HG02840 (cell line): ENCODE measurements at regions not wholly inside any gene's neighbourhood (a gene's known extent, or its start where the extent isn't known, plus 50 kb on each side); places are given as distances from the start of the nearest gene placed in this dataset.

ENCODE experiments used
- ATAC-seq: cut with Tn5 transposase; IDR thresholded peaks from one replicate; pipeline ENCODE4 v1.9.1; 2021; ENCODE audit warnings: mild to moderate bottlenecking, moderate library complexity, moderate number of reproducible peaks; ENCODE audit not compliant: unreplicated experiment, low FRiP score

DNA sequence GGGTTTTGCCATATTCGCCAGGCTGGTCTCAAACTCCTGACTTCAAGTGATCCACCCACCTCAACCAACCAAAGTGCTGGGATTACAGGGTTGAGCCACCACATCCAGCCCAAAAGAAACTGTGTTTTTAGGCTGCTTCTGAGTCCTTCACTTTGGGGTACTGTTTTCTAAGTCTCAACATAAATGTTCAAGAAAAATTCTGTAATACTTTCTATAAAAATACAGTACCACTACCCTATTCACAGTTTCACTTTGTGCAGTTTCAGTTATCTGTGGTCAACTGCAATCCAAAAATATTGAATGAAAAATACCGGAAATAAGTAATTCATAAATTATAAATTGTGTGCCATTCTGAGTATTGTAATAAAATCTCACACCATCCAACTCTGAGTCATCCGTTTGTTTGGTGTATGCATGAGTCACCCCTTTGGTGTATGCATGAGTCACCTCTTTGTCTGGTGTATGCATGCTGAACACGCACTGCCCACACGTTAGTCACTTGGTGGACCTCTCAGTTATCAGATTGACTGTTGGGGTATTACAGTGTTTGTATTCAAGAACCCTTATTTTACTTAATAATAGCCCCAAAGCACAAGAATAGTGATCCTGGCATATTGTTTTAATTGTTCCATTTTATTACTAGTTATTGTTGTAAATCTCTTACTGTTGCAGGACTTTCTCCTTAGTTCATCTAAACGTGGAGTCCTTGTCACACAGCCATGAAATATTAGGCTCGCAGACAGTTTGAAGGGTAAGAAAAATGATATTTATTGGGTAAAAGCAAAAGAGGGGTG, 190.2 kb downstream of the FSCB start:
- no peak for ATAC-seq

DNA sequence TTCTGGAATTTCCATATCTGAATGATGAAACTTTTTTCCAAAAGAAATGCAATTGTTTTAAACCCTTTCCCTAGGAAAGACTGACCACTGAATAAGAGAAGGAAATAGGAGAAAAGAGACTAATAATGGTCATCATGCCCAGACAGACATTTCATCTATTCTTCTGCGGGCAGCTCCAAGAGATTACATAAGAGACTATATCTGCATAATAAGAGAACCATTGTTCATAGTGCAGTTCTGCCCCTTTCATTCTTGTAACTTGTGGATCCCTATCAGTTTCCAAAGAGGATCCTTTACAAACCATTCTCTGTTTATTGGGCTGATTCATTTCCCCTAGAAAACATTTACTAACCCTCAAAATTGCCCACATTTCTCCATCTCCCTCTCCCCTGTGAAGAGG, 197.8 kb downstream of the FSCB start:
- no peak for ATAC-seq

DNA sequence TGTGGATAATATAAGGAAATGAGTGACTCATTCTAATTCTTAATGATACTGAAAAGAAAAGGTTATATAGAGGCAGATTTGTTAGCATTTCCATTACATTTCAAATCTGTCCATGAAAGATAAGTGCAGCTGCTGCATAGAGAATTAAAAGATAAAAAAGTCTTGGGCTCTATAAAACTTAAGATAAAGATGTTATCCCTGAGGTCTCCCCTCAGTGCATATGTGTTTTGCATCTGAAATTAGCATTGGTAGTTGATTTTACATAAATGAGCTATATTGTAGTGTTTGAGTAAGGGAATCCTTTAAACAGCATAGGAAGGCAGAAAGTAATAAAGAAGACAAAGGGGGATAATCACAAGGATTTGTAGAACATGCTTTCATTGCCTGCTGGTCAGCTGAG, 206.2 kb downstream of the FSCB start:
- no peak for ATAC-seq

DNA sequence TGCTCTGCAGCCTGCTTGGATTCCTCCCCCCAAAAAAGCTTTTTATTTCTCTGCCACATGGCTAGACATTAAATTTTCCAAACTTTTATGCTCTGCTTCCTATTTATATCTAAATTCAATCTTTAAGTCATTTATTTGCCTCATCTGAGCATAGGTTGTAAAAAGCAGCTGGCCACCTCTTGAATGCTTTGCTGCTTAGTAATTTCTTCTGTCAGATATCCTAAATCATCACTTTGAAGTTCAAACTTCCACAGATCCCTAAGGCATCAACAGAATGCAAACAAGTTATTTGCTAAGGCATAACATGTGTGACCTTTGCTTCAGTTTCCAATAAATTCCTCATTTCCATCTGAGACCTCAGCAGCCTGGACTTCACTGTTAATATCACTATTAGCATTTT, 209.6 kb downstream of the FSCB start:
- no peak for ATAC-seq

DNA sequence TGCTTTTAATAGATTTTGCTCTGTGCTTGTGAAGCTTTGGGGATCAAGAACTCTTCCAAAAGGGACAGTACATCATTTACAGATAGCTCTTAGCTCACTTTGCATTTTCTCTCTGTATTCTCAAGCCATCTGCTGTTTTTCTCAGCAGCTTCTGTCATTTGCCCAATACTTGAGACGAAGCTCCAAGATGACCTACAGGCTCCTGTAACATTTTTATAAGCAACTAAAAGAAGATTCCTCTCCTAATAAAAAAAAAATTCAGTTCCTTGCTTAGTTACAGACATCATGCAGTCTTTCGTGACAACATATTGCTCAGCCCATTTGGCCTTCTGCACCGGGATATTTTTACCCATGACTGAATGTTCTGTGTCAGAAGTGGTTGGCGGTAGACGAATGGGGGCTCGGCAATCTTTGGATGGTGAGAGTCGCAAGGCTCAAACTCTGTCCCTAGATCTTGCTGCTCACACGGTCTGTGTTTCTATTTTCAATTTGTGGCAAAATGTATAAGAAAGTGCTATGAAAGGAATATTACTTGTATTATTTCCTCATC, 215.6 kb downstream of the FSCB start:
- ATAC-seq, result no peak

DNA sequence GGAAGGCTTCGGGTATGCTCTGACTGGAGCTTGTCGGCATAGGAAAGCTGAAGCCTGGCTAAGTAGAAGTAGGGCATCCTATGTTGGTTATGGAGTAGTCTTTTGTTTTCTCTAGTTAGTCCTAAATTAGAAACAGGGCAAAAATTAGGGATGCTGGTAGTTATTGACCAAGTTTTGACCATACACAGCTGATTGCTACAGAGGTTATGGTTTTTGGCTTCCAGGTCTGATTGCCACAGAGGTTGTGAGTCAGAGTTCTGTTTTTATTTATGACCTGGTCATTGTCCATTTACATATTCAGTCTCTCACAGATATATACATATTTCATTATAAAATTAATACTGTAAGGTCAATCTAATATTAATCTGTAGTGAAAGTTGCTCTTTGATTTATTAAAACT, 219.2 kb downstream of the FSCB start:
- ATAC-seq, result no peak

DNA sequence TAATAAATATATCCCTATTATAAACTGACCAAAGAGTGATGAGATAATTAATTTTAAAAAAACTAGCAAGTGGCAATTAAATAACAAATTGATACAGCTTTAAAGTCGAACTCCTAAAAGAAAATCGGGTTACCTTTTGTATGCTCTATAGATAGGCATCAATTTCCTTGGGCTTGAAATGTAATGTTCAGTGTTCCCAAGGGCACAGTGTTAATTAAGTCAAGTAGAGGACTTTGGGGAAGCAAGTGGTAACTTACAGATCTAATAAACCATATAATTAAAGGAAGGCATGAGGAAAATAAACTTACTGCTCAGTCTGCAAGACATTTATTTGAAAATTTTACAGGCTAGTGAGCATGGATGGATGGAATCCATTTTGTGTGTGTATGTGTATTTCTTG, 220.9 kb downstream of the FSCB start:
- ATAC-seq, result no peak

DNA sequence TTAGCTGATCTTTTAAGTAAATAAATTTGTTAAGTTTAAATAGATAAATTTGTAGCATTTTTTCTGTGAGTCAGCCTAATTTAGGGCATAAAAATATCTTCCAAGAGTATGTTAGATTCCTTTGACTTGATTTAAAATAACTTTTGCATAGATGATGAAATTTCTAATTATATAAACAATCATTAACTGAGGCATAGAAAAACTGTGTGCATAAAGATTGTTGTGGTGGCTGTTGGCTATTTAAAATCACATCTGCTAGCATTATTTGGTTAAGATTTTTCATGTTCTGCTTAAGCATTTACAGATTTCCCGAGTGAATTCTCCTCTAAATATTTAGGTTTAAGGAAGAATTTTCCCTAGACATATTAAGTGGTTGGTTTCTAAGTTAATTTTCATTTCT, 223.2 kb downstream of the FSCB start:
- ATAC-seq, result no peak

DNA sequence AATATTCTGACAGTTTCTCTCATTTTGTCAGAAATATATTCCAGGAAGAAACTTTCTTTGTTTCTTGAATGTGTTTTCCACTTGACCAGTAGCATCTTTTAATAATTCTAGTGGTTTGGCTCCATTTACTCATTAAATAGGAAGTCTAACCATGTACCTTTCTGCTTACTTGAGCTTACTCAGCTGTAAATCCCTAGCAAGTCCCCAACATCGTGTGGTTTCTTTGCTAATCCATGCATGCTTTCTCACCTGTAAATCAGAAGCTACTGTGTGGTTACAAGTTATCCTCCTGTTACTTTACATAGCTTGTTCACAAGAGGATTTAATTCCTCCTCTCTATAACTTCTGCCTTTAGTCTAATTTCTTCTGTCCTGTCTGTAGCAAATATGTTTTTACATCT, 227.7 kb downstream of the FSCB start:
- no peak for ATAC-seq

DNA sequence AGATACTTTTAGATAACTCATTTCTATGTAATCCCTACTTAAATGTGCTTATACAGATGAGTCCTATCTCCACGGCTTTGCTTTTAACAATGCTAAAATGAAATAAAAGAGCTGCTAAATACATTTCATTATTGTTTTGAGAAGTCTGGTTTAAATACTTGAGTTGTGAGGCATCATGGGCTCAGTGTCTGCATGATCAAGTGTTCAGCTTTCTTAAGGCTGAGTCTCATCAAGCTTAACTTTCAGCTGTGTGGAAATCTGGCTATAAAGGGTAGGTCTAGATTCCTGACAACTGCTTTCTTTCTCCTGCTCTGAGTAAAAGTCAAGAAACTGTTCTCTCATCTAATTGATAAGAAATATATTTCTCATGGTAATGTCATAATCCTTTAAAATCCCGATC, 235.4 kb downstream of the FSCB start:
- ATAC-seq, result no peak

DNA sequence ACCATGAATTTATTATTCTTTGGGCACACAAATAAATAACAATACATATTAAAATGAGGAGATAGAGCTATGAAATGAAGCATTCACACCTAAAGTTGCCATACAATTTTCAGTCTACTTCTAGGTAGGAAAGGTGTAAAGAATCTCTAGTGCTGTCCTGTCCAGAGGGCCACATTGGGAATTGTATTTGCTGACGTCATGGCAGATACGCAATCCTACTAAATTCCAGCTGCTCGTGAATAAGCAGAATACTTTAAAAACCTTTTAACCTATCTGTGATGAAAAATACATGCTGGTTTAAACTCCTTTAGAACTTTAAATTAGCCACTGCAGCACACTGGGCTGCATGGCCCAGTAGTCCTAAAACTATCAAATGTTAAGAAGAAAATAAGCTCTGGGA, 236.1 kb downstream of the FSCB start:
- no peak for ATAC-seq

DNA sequence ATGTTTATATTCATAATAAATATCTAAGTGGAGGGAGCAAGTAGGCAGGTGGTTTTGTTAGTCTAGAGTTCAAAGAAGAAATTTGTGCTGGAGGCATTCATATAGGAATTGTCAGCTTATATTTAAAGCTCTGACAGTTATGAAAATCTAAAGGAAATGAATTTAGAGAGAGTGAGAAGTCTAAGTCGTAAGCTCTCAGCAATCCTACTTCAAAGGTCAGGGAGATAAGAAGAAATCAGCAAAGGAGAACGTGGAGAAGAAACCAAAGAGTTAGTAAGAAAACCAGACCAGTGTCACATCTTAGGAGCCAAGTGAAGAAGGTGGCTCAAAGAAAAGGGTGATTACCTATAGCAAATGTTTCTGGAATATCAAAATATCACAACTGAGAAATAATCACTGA, 241.8 kb downstream of the FSCB start:
- no peak for ATAC-seq

DNA sequence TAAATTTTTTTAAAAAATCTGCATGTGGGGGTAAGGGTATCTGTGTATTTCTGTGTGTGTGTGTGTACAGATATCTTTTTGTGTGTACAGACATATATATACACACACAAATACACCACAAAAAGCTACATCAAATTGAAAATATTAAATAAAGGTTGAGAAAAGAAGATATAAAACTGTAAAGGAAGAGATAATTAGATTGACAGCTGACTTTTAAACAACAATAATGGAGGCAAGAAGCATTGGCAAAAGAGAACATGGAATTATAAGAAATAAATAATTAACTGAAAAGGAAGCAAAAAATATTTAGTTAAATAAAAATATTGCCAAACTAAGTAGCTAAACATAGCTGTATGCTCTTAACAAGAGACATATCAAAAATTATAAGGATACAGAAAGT, 291.4 kb downstream of the FSCB start:
- ATAC-seq, result no peak

DNA sequence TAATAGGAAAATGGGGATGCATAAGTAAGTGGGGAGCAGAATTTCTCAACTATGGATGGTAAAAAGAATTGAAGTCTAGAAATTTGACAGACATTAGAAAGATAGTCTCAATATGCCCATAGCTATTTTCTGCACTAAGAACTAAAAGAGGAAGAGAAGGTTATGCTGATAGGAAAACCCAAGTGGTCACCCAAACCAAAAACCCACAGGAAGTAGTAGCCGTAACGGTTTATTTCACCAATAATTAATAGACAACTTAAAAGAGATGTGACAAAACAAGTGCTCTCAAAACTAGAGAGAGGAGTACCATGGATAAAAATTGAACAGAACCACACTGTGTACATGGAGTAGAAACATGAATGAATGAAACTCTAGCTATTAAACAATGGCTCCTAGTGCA, 295.4 kb downstream of the FSCB start:
- no peak for ATAC-seq

DNA sequence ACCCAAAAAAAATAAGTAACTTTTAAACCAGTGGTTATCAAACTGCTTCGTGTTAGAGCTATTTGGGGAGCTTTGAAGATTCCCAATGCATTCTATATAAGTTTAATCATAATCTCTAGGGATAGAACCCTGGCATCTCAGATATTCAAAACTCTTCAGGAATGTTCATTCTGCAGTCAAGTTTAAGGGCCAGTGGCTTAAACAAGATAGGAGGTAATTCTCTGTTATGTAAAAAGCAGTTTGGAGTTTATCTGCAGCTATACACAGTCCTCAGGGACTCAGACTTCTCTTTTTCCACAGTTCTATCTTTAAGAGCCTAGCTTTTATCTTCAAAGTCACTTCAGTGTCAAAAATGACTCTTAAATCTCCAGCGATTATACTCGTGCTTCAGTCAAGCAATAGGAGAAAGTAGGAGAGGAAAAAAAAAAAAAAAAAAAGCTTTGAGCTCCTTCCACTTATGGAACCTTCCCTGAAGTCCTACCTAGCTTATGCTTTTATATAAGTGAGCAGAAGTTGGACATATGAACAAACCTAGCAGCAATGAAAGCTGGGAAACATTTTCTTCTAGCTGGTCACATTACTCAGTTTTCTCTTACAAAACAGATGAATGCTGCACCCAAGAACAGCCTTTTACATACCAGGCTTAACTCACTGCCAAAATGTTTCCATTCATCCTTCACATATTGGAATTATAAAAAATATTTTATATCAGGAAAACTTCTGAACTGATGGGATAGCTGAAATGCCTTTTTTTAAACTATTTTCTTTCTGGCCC, 302.8 kb downstream of the FSCB start:
- ATAC-seq, result no peak

DNA sequence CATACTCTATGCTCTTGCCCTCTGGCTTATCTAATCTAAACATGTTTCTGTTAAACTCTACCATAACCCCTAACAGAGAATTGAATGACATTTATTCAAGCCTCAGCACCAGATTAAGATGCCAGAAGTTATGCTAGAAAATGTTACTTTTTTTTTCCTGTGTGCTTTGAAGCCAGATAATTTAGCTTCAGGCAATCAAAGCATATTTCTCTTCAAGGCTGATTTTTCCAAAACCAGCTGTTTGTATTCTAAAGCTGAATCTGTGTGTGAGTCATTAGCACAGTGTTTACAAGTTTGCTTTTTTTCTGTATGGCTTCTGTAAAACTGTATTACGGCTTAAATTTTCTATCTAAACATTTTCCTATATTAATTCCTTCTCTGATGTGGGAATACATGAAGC, 326.1 kb downstream of the FSCB start:
- ATAC-seq, result no peak

DNA sequence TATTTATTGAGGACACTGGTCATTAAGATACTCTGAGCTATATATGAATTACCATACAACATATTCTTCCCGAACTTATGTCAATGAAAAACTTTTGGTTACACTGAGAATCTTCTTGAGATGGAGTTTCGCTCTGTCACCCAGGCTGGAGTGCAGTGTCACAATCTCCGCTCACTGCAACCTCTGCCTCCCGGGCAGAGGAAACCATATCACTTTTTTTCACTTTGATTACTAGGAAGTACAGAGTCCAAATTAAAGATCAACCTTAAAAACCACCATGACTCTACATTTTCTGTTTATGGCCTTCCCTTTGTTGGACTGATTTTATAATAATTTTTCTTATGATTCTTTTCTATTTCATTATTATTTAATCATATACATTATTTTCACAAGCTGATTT, 336.5 kb downstream of the FSCB start:
- no peak for ATAC-seq

DNA sequence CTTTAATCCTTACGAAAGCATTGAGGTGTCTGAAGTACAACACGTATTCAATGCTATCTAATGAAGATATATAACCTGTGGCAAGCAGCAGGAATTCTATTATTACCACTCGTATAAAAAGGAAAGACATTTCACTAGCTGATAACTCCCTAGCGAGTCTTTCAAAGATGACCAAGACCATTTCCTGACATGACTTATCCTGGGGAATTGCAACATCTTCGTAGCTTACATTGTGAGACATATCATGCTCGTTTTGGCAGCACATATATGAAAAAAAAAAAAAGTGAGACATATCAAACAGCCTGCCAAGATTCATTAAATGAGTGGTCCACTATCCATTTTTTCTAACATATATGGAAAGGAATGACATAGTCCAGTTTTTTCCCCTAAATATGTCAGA, 337.0 kb downstream of the FSCB start:
- ATAC-seq, result no peak

DNA sequence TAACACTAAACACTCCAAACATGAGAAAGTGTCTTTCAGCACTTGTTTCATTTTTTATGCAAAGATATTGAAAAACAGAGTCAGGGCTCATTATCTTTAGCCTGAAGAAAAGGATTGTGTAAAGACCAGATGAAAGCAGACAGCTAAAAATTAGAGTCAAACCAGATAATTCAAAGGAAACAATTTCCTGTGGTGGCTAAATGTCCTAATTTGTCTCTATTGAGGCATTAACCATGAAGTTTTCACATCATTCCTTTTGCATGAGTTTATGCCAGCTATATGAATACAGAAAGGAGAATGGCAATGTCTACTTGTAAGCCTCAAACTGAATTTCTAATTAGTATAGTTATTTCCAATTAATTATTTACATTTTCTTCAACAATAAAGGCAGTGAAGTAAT, 338.5 kb downstream of the FSCB start:
- ATAC-seq, result no peak

DNA sequence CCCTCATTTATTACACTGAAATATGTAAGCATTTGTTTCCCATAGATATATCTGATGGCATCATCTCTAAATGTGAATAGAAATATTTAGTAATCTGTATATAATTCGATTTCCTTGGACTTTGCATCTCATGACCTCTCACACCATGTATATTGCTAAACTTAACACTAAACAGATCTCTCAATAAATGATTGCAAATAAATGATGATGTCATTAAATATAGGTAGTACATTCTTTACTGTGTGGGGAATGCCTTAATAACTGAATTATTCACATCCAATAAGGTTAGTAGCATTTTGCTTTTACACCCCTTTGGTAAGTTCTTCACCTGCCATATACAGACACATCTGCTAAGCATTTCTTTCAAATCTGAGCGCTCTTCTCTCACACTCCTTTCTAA, 340.5 kb downstream of the FSCB start:
- ATAC-seq, result no peak

DNA sequence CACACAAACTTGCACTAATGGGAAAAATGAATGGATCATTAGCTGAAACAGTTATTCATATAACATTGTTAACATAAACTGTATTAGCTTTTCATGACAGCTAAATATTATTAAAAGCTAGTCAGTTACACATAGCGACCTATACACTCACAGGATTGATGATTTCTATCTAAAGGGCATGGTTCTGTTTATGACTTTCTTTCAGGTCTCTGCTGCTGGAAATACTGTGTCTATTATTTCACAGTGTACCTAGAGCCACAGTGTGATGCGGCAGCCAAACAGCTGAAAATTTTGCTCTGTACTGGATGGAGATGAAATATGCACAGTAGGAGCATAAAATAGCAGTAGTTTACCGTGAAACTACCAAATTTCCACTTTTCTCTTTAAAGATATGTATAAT, 341.1 kb downstream of the FSCB start:
- ATAC-seq, result no peak

DNA sequence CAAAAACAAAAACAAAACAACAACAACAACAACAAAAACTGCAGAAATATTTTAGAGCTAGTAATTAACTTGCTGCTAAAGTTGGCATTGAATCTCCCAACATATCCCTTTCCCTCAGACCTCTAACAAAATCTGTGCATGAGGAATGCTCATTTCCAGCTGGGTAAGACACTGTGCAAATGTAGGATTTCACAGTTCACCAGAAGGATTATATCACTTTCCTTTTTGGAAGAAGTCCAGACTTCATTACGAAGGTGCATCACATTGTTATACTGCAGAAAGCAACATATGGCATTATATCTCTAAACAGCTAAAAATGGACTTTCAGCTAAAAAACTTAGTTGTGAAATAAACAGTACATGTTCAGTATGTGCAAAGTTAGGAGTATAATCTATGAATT, 341.8 kb downstream of the FSCB start:
- no peak for ATAC-seq
